Osteoblast (primary cell): ENCODE measurements at regions not wholly inside any gene's neighbourhood (a gene's known extent, or its start where the extent isn't known, plus 50 kb on each side); places are given as distances from the start of the nearest gene placed in this dataset.

ENCODE experiments used
- DNase-seq: peaks from one replicate; pipeline ENCODE4 v3.0.0; 2011; ENCODE audit warnings: low spot score, mixed read lengths; ENCODE audit not compliant: insufficient read length; ENCODE audit errors: missing footprints
- H2AFZ ChIP-seq: 2 replicates; pipeline ENCODE4 v1.6.0; 2011; ENCODE audit warnings: mild to moderate bottlenecking, low read length
- H3K27ac ChIP-seq: 2 replicates; pipeline ENCODE4 v1.5.1; 2011; ENCODE audit warnings: mild to moderate bottlenecking, low read depth, low read length, moderate library complexity
- H3K27me3 ChIP-seq: 2 replicates; pipeline ENCODE4 v1.6.0; 2012; ENCODE audit warnings: mild to moderate bottlenecking, control low read depth, inconsistent platforms, low read length, moderate library complexity; ENCODE audit not compliant: insufficient read depth
- H3K36me3 ChIP-seq: 2 replicates; pipeline ENCODE4 v1.5.1; 2011; ENCODE audit warnings: mild to moderate bottlenecking, low read length, control low read depth, moderate library complexity; ENCODE audit not compliant: insufficient read depth
- H3K4me1 ChIP-seq: 2 replicates; pipeline ENCODE4 v1.5.1; 2011; ENCODE audit warnings: mild to moderate bottlenecking, low read length, control low read depth, moderate library complexity; ENCODE audit not compliant: insufficient read depth
- H3K4me2 ChIP-seq: 2 replicates; pipeline ENCODE4 v1.6.0; 2011; ENCODE audit warnings: mild to moderate bottlenecking, low read length; ENCODE audit not compliant: insufficient read depth
- H3K4me3 ChIP-seq: fragments of 200-600 bp; sonication (generic); 3 replicates; pipeline ENCODE4 v1.5.1; 2012; ENCODE audit warnings: mild to moderate bottlenecking, low read length, inconsistent platforms; ENCODE audit not compliant: insufficient read depth
- H3K79me2 ChIP-seq: 2 replicates; pipeline ENCODE4 v1.6.0; 2012; ENCODE audit warnings: mild to moderate bottlenecking, low read length, control low read depth, inconsistent platforms; ENCODE audit not compliant: insufficient read depth
- H3K9me3 ChIP-seq: 2 replicates; pipeline ENCODE4 v1.5.1; 2011; ENCODE audit warnings: low read depth, low read length, control low read depth
- H4K20me1 ChIP-seq: 2 replicates; pipeline ENCODE4 v1.6.0; 2012; ENCODE audit warnings: mild to moderate bottlenecking, low read length, control low read depth; ENCODE audit not compliant: insufficient read depth
- CTCF ChIP-seq: IDR thresholded peaks from 2 replicates; pipeline ENCODE4 v1.5.1; 2011; ENCODE audit warnings: mild to moderate bottlenecking, low read depth, low read length, moderate library complexity; ENCODE audit errors: extremely low read depth

DNA sequence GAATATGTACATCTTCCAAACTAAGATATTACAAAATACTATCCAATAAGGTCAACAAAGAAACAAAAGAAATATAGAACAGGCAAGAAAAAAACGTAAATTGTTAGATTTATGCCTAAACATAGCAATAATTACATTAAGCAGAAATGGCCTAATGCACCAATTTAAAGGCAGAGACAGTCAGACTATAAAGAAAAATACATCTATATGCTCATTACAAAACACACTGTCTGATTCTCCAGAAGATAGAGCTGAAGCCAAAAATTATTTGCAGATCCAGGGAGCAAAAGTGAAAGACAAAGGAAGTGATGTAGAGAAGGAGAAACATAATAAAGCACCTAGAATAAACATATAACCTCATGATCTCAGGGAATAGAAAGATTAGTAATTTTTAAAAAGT is 246.9 kb downstream of the PAPSS1 start:
- no peak for TF ChIP-seq CTCF
- no peaks in the 10 kb centered on the region for H3K9me3 ChIP-seq
- H3K4me2 ChIP-seq: no peak overlapping the region
- no peaks in the 10 kb centered on the region for H3K27me3 ChIP-seq
- no peak overlapping the region for H3K4me3 ChIP-seq
- no peaks in the 10 kb centered on the region for H3K36me3 ChIP-seq
- no peak overlapping the region for H3K27ac ChIP-seq
- H3K4me1 ChIP-seq: no peaks in the 10 kb centered on the region
- no peak overlapping the region for H2AFZ ChIP-seq
- H3K79me2 ChIP-seq: no peaks in the 10 kb centered on the region
- H4K20me1 ChIP-seq: no peaks in the 10 kb centered on the region
- DNase-seq: no peak

DNA sequence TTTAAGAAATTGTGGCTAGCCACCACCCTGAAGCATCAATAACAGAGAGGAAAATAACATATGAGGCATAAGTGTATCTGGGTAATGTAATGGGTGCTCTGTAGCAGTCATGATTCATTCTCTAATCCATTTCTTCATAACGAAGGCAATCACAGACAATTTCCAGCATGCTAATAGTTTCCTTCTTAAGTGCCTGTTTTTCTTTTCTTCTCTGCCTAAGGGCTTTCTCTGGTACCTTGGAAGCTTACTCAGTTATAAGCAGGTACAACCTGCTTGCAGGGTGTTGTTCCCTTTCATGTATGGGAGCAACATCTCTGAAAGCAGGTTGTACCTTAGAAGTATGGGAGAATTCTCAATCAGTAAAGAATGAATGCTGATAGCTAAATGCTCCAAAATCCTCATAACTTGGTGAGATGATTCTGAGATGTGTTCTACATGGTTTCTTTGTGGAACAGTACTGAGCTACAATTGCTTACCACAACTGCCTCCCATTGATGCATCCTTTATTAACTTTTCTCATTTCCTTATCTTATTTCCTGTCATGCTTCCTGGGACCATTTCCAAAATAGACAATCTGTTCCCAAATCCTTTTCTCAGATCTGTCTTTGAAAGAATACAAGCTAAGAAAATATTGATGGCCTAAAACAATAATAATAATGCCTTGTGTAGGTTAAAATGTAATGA is 247.6 kb downstream of the PAPSS1 start:
- no peak for TF ChIP-seq CTCF
- Histone ChIP-seq H3K36me3 (no peaks in the 10 kb centered on the region), H3K4me1 (no peaks in the 10 kb centered on the region), H3K79me2 (no peaks in the 10 kb centered on the region), H3K27ac (no peak overlapping the region), H2AFZ (no peak overlapping the region), H3K27me3 (no peaks in the 10 kb centered on the region), H3K4me3 (no peak overlapping the region), H3K9me3 (no peaks in the 10 kb centered on the region), H3K4me2 (no peak overlapping the region), H4K20me1 (no peaks in the 10 kb centered on the region)
- no peak for DNase-seq

- DNase-seq: no peak
- no peak for TF ChIP-seq CTCF
Measured at GRCh38 chr4:107470173-107470572, 249.9 kb downstream of the PAPSS1 start.

DNA sequence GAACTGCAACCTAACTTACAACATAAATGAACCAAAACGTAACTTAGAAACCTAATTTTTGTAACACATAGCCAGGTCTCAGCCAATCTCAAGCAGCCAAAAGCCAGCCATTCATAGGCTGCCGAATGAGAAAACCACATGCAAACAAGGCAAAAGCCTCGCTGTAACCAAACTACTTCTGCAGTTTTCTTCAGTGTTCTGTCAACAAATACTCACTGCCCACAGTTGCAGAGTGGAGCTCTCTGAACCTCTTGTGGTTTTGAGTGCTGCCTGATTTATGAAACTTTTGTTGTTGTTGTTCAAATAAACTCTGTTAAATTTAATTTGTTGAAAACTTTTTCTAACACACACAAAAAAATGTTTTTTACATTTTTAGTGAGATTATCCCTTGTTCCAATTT is 251.2 kb downstream of the PAPSS1 start:
- Histone ChIP-seq H3K27me3 (no peaks in the 10 kb centered on the region), H3K4me3 (no peak overlapping the region), H3K36me3 (no peaks in the 10 kb centered on the region), H2AFZ (no peak overlapping the region), H3K27ac (no peak overlapping the region), H3K79me2 (no peaks in the 10 kb centered on the region), H3K9me3 (no peaks in the 10 kb centered on the region), H3K4me2 (no peak overlapping the region), H4K20me1 (no peaks in the 10 kb centered on the region), H3K4me1 (no peaks in the 10 kb centered on the region)
- no peak for DNase-seq
- TF ChIP-seq CTCF: no peak

More at GRCh38 chr4:107470173-107470572, 249.9 kb downstream of the PAPSS1 start:
- H3K36me3 ChIP-seq: no peaks in the 10 kb centered on the region
- no peaks in the 10 kb centered on the region for H3K9me3 ChIP-seq
- H3K27me3 ChIP-seq: no peaks in the 10 kb centered on the region
- H2AFZ ChIP-seq: no peak overlapping the region
- H3K27ac ChIP-seq: no peak overlapping the region
- no peaks in the 10 kb centered on the region for H4K20me1 ChIP-seq
- H3K79me2 ChIP-seq: no peaks in the 10 kb centered on the region
- H3K4me3 ChIP-seq: no peak overlapping the region
- no peaks in the 10 kb centered on the region for H3K4me1 ChIP-seq
- no peak overlapping the region for H3K4me2 ChIP-seq
